VCaP (cell line): ENCODE measurements at regions not wholly inside any gene's neighbourhood (a gene's known extent, or its start where the extent isn't known, plus 50 kb on each side); places are given as distances from the start of the nearest gene placed in this dataset.
"Not testable (repeated sequence)": the region's sequence is repeated elsewhere in the genome, so short reads cannot be mapped to it uniquely, and the experiment has no call there.

Source experiments
- H3K27ac ChIP-seq: fragments of 450-650 bp; 2 replicates; pipeline ENCODE4 v1.5.1; 2017
- CTCF ChIP-seq: fragments of 450-650 bp; conservative IDR thresholded peaks from 2 replicates; pipeline ENCODE4 v1.5.1; 2017; ENCODE audit warnings: mild to moderate bottlenecking, moderate library complexity

GRCh38 chr18:70411876-70412435, 123.1 kb downstream of the SOCS6 start:
- no peak for TF ChIP-seq CTCF
- H3K27ac ChIP-seq: 0 out of 2 replicates have a peak overlapping the region, but pooled peaks have one; percentile 1

GRCh38 chr18:70411307-70411706, 122.5 kb downstream of the SOCS6 start:
- TF ChIP-seq CTCF: no peak
- H3K27ac ChIP-seq: no peak overlapping the region

- no peak overlapping the region for H3K27ac ChIP-seq
- TF ChIP-seq CTCF: no peak
These were observed 116.2 kb downstream of the SOCS6 start for GRCh38 chr18:70405052-70405451.

- TF ChIP-seq CTCF: no peak
- no peak overlapping the region for H3K27ac ChIP-seq
These were observed 111.6 kb downstream of the SOCS6 start for GRCh38 chr18:70400476-70400875.

GRCh38 chr18:70398076-70398475, 109.2 kb downstream of the SOCS6 start:
- no peak overlapping the region for H3K27ac ChIP-seq
- TF ChIP-seq CTCF: no peak

GRCh38 chr18:70397259-70397925, 108.5 kb downstream of the SOCS6 start:
- TF ChIP-seq CTCF: no peak
- H3K27ac ChIP-seq: no peak overlapping the region

- not testable (repeated sequence) for H3K27ac ChIP-seq
These were observed 106.9 kb downstream of the SOCS6 start for GRCh38 chr18:70395771-70396170.

- TF ChIP-seq CTCF: no peak
These were observed 105.8 kb downstream of the SOCS6 start for GRCh38 chr18:70394672-70395071.

More at GRCh38 chr18:70394672-70395071, 105.8 kb downstream of the SOCS6 start:
- no peak overlapping the region for H3K27ac ChIP-seq
